HCT116 (cell line): ENCODE measurements at regions not wholly inside any gene's neighbourhood (a gene's known extent, or its start where the extent isn't known, plus 50 kb on each side); places are given as distances from the start of the nearest gene placed in this dataset.

Experiments used
- ATAC-seq: fragments of 200-7000 bp; cut with Tn5 transposase; 2 replicates; pipeline ENCODE4 v1.9.1; 2020; ENCODE audit warnings: mild to moderate bottlenecking, moderate library complexity
- BruUV-seq: library from RNA; stranded (reverse); fragments of 400-500 nt; replicated peaks from 2 replicates; lab custom pipeline; 2021; lab: Mats Ljungman, UMichigan
- CTCF ChIA-PET: fragments of 300-600 bp; sonication (Branson Sonifier 250); formaldehyde crosslinking; loops from one replicate; lab custom pipeline; 2021; ENCODE audit warnings: antibody characterized with exemption; lab: Charles Lee
- POLR2A ChIA-PET: fragments of 300-600, 350-600 bp; sonication (Branson Sonifier 250); formaldehyde crosslinking; loops from one replicate; lab custom pipeline; 2021; ENCODE audit warnings: antibody characterized with exemption; lab: Charles Lee
- RAD21 ChIA-PET, 2 experiments: fragments of 300-600 bp; sonication (Branson Sonifier 250); formaldehyde crosslinking; loops; one replicate each; lab custom pipeline; 2023; ENCODE audit warnings: low total read pairs in 2 of 2; ENCODE audit not compliant: uncharacterized antibody in 2 of 2, unreplicated experiment in 2 of 2, low non-redundant PET in 1 of 2; lab: Charles Lee
- DNase-seq: peaks from one replicate; pipeline ENCODE4 v3.0.0-alpha.2; 2010; ENCODE audit warnings: low read depth, low spot score
- H2AFZ ChIP-seq: fragments of 200-600 bp; shearing (Covaris generic), sonication (generic); 2 replicates; pipeline ENCODE4 v1.6.1; 2017; ENCODE audit warnings: low read depth, mixed run types, mixed read lengths, antibody characterized with exemption, low read length; ENCODE audit not compliant: poor library complexity, severe bottlenecking
- H3K27ac ChIP-seq: 2 replicates; pipeline ENCODE4 v1.5.1; 2012; ENCODE audit warnings: low read depth, low read length
- H3K27me3 ChIP-seq: fragments of 200-600 bp; sonication (generic); 2 replicates; pipeline ENCODE4 v1.6.1; 2016; ENCODE audit warnings: mixed run types, low read length, mixed read lengths; ENCODE audit not compliant: insufficient read depth
- H3K36me3 ChIP-seq, 2 experiments: fragments of 200-500 bp in 1 of 2; fragments of 200-600 bp in 1 of 2; sonication (Bioruptor generic) in 1 of 2; sonication (generic) in 1 of 2; 2 replicates each; pipeline versions ENCODE4 v1.5.1 to v1.6.1; 2014 to 2016; ENCODE audit warnings: low read length in 2 of 2, inconsistent platforms in 1 of 2, mixed read lengths in 1 of 2, mixed run types in 1 of 2; ENCODE audit not compliant: insufficient read depth in 2 of 2, control insufficient read depth in 1 of 2
- H3K4me1 ChIP-seq, 2 experiments: fragments of 200-600 bp in 1 of 2; sonication (generic) in 1 of 2; 2 replicates each; pipeline versions ENCODE4 v1.5.1 to v1.6.1; 2012 to 2017; ENCODE audit warnings: low read length in 2 of 2, inconsistent platforms in 1 of 2, mild to moderate bottlenecking in 1 of 2, mixed read lengths in 1 of 2, mixed run types in 1 of 2, moderate library complexity in 1 of 2; ENCODE audit not compliant: insufficient read depth in 2 of 2, control insufficient read depth in 1 of 2
- H3K4me2 ChIP-seq: fragments of 200-600 bp; sonication (generic); 2 replicates; pipeline ENCODE4 v1.6.1; 2017; ENCODE audit warnings: mixed run types, low read length, mixed read lengths
- H3K4me3 ChIP-seq, 2 experiments: fragments of 200-600 bp in 1 of 2; sonication (generic) in 1 of 2; replicated peaks in 1 of 2; 2 replicates each; pipeline ENCODE4 v1.5.1; 2011 to 2016; ENCODE audit warnings: low read length in 2 of 2, control low read depth in 1 of 2, low read depth in 1 of 2, mild to moderate bottlenecking in 1 of 2, mixed read lengths in 1 of 2, mixed run types in 1 of 2
- H3K79me2 ChIP-seq: fragments of 200-600 bp; sonication (generic); 2 replicates; pipeline ENCODE4 v1.6.1; 2017; ENCODE audit warnings: mild to moderate bottlenecking, mixed run types, low read length, moderate library complexity, mixed read lengths; ENCODE audit not compliant: insufficient read depth
- H3K9ac ChIP-seq: fragments of 200-600 bp; sonication (generic); 2 replicates; pipeline ENCODE4 v1.6.1; 2016; ENCODE audit warnings: low read length, mixed read lengths
- H3K9me2 ChIP-seq: fragments of 200-600 bp; sonication (generic), shearing (Covaris generic); 2 replicates; pipeline ENCODE4 v1.6.1; 2017; ENCODE audit warnings: mixed run types, mild to moderate bottlenecking, moderate library complexity; ENCODE audit not compliant: insufficient read depth
- H3K9me3 ChIP-seq, 2 experiments: fragments of 200-500 bp in 1 of 2; fragments of 200-600 bp in 1 of 2; sonication (Bioruptor generic) in 1 of 2; sonication (generic) in 1 of 2; 2 replicates each; pipeline ENCODE4 v1.6.1; 2014 to 2017; ENCODE audit warnings: low read length in 2 of 2, mixed read lengths in 2 of 2, inconsistent platforms in 1 of 2, low read depth in 1 of 2, mild to moderate bottlenecking in 1 of 2, mixed run types in 1 of 2, moderate library complexity in 1 of 2; ENCODE audit not compliant: control insufficient read depth in 1 of 2, insufficient read depth in 1 of 2
- H4K20me1 ChIP-seq: fragments of 200-600 bp; sonication (generic), shearing (Covaris generic); 2 replicates; pipeline ENCODE4 v1.6.1; 2017; ENCODE audit warnings: mixed run types, mild to moderate bottlenecking, moderate library complexity; ENCODE audit not compliant: insufficient read depth
- ATF3 ChIP-seq: IDR thresholded peaks from 2 replicates; pipeline ENCODE4 v1.6.1; 2012
- CEBPB ChIP-seq: IDR thresholded peaks from 2 replicates; pipeline ENCODE4 v1.6.1; 2012; ENCODE audit warnings: low read depth
- CTCF ChIP-seq, 3 experiments: fragments of 200-600 bp in 1 of 3; sonication (generic) in 1 of 3; IDR thresholded peaks in 2 of 3; conservative IDR thresholded peaks in 1 of 3; 2 replicates each; pipeline ENCODE4 v1.5.1; 2012 to 2017; ENCODE audit warnings: low read depth in 2 of 3, low read length in 2 of 3, antibody characterized with exemption in 1 of 3, borderline replicate concordance in 1 of 3, control low read depth in 1 of 3, mild to moderate bottlenecking in 1 of 3, mixed read lengths in 1 of 3, mixed run types in 1 of 3, moderate library complexity in 1 of 3; ENCODE audit not compliant: insufficient read depth in 1 of 3
- EGR1 ChIP-seq: IDR thresholded peaks from 2 replicates; pipeline ENCODE4 v1.6.1; 2012; ENCODE audit warnings: low read depth
- ELF1 ChIP-seq: IDR thresholded peaks from 2 replicates; pipeline ENCODE4 v1.6.1; 2012; ENCODE audit warnings: low read depth, borderline replicate concordance
- EZH2 ChIP-seq: fragments of 200-600 bp; sonication (generic); IDR thresholded peaks from 2 replicates; pipeline ENCODE4 v1.6.1; 2017; ENCODE audit warnings: antibody characterized with exemption, mixed run types
- FOSL1 ChIP-seq: IDR thresholded peaks from 2 replicates; pipeline ENCODE4 v1.6.1; 2012; ENCODE audit warnings: low read depth
- JUND ChIP-seq: IDR thresholded peaks from 2 replicates; pipeline ENCODE4 v1.6.1; 2012
- MAX ChIP-seq: IDR thresholded peaks from 2 replicates; pipeline ENCODE4 v1.6.1; 2012
- POLR2A ChIP-seq: IDR thresholded peaks from 2 replicates; pipeline ENCODE4 v1.7.0; 2011; ENCODE audit warnings: borderline replicate concordance; ENCODE audit not compliant: insufficient read depth, insufficient read length; ENCODE audit errors: extremely low read depth
- SP1 ChIP-seq: IDR thresholded peaks from 2 replicates; pipeline ENCODE4 v1.6.1; 2012; ENCODE audit warnings: low read depth
- TCF7L2 ChIP-seq: IDR thresholded peaks from 2 replicates; pipeline ENCODE4 v1.7.0; 2011; ENCODE audit warnings: borderline replicate concordance, inconsistent platforms; ENCODE audit not compliant: insufficient read depth, insufficient read length; ENCODE audit errors: extremely low read depth
- YY1 ChIP-seq: IDR thresholded peaks from 2 replicates; pipeline ENCODE4 v1.6.1; 2011; ENCODE audit warnings: low read length, low read depth, moderate library complexity, mild to moderate bottlenecking; ENCODE audit not compliant: insufficient replicate concordance; ENCODE audit errors: extremely low read depth
- ZNF274 ChIP-seq: fragments of 200-500 bp; sonication (Bioruptor generic); IDR thresholded peaks from 2 replicates; pipeline ENCODE4 v1.6.1; 2014; ENCODE audit warnings: mild to moderate bottlenecking, low read depth, low read length, inconsistent platforms
- intact Hi-C: fragments of 100-400 bp; cut with micrococcal nuclease; formaldehyde crosslinking; loops from 2 replicates; pipeline ENCODE4 v1.10.0; 2022
- TF ChIP-seq, protein P1 (sequence below): IDR thresholded peaks from 2 replicates; pipeline ENCODE4 v1.6.1; 2011; ENCODE audit warnings: mild to moderate bottlenecking, low read length, moderate library complexity; ENCODE audit not compliant: insufficient replicate concordance; ENCODE audit errors: extremely low read depth

- Histone ChIP-seq H3K4me2 (no peak overlapping the region), H3K36me3 (no peaks in the 10 kb centered on the region), H3K9ac (no peak overlapping the region), H3K79me2 (no peaks in the 10 kb centered on the region), H3K27ac (no peak overlapping the region), H3K4me3 (no peak overlapping the region), H3K4me1 (no peaks in the 10 kb centered on the region), H3K9me3 (no peaks in the 10 kb centered on the region), H4K20me1 (no peaks in the 10 kb centered on the region), H3K9me2 (no peaks in the 10 kb centered on the region), H3K27me3 (peaks cover 23% of the 10 kb centered on the region), H2AFZ (no peak overlapping the region)
- ATAC-seq (no peak), DNase-seq (no peak)
- ChIA-PET CTCF (no interaction called here), RAD21 (no interaction called here), POLR2A (no interaction called here)
- intact Hi-C loops: no loop called here
- BruUV-seq: no TSS peak
- TF ChIP-seq EZH2: no peak
- TF ChIP-seq ELF1: no peak
- TF ChIP-seq, protein P1, sequence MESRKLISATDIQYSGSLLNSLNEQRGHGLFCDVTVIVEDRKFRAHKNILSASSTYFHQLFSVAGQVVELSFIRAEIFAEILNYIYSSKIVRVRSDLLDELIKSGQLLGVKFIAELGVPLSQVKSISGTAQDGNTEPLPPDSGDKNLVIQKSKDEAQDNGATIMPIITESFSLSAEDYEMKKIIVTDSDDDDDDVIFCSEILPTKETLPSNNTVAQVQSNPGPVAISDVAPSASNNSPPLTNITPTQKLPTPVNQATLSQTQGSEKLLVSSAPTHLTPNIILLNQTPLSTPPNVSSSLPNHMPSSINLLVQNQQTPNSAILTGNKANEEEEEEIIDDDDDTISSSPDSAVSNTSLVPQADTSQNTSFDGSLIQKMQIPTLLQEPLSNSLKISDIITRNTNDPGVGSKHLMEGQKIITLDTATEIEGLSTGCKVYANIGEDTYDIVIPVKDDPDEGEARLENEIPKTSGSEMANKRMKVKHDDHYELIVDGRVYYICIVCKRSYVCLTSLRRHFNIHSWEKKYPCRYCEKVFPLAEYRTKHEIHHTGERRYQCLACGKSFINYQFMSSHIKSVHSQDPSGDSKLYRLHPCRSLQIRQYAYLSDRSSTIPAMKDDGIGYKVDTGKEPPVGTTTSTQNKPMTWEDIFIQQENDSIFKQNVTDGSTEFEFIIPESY: no peak
- TF ChIP-seq EGR1: no peak
Measured at GRCh38 chr5:5649641-5650040, 227.2 kb downstream of the ICE1 start.

- intact Hi-C loops: no loop called here
- H3K4me3 ChIP-seq: no peak overlapping the region
- no peak overlapping the region for H3K9ac ChIP-seq
- TF ChIP-seq TCF7L2: no peak
- no peak for TF ChIP-seq ATF3
- TF ChIP-seq MAX: no peak
- no peak for TF ChIP-seq ZNF274
- no peak for TF ChIP-seq CTCF (IDR thresholded peaks at IDR 0.05 in 2 of 3, conservative IDR thresholded peaks at IDR 0.05 in 1 of 3; ENCODE audit: borderline replicate concordance in 1 of 3, insufficient read depth in 1 of 3, low read depth in 2 of 3, low read length in 2 of 3)
- no peak for TF ChIP-seq SP1
- no peak for TF ChIP-seq FOSL1
- no peak for TF ChIP-seq POLR2A
- no peak for TF ChIP-seq JUND
- TF ChIP-seq YY1: no peak
- no peak for TF ChIP-seq ELF1
- no peak for TF ChIP-seq CEBPB
- H3K9me3 ChIP-seq: no peaks in the 10 kb centered on the region
- ATAC-seq (no peak), DNase-seq (no peak)
- BruUV-seq: no TSS peak
- ChIA-PET RAD21 (no interaction called here), CTCF (no interaction called here), POLR2A (no interaction called here)
- peaks cover 21% of the 10 kb centered on the region for H3K27me3 ChIP-seq
- H3K4me2 ChIP-seq: no peak overlapping the region
- H3K36me3 ChIP-seq: no peaks in the 10 kb centered on the region
- H3K4me1 ChIP-seq: no peaks in the 10 kb centered on the region; a peak in 1 of 4 replicates
- H2AFZ ChIP-seq: no peak overlapping the region
- no peaks in the 10 kb centered on the region for H3K79me2 ChIP-seq
- H4K20me1 ChIP-seq: no peaks in the 10 kb centered on the region
- H3K9me2 ChIP-seq: no peaks in the 10 kb centered on the region
- no peak overlapping the region for H3K27ac ChIP-seq
Measured at GRCh38 chr5:5648694-5649093, 226.2 kb downstream of the ICE1 start.
